Occipital lobe (tissue), 1 donor: ENCODE measurements at regions not wholly inside any gene's neighbourhood (a gene's known extent, or its start where the extent isn't known, plus 50 kb on each side); places are given as distances from the start of the nearest gene placed in this dataset.

Experiments used
- DNase-seq: peaks from one replicate; lab custom pipeline; 2025; lab: John Stamatoyannopoulos, UW

GRCh38 chr4:10753856-10754402 is 69.4 kb upstream of the CLNK start:
- no peak for DNase-seq

- DNase-seq: no peak
Observed at GRCh38 chr4:10753336-10753735, 68.8 kb upstream of the CLNK start.

DNA sequence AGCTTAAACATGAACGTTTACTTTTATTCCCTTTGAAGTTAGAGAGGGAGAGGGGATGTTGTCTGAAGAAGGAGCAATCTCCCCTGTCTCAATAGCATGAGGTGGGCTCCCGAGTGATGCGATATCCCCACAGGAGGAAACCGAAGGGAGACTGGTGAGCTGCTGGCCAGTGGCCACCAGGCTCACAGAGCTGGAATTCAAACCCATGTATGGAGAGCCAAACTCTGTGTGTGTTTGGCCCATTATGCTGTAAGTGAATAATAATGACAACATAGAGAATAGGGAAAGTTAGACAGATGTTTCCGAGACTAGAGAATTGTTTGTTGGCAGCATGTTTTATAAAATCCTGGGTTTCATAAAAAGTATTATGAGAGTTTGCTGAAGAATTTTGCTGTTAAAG is 66.1 kb upstream of the CLNK start:
- no peak for DNase-seq

DNA sequence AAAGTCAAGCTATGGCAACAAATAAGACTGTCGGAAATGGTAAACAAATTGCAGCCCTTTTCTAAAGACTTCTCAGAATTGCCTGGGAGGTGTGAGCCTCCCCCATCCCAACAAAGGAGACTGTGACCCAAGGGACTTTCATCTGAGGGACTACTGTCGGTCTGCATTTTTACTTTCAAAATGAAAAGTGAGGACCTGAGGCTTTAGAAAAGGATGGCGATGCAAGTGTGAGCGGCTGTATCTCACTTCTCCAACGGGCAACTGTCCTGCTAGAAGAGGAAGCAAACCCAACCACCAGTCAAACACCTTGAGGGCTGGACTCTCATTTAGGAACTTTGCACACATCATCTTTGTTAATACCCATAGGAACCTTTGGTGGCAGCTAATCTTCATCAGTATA is 62.6 kb upstream of the CLNK start:
- DNase-seq: no peak

- no peak for DNase-seq
Observed at GRCh38 chr4:10746371-10747171, 62.0 kb upstream of the CLNK start.

GRCh38 chr4:10743357-10743756 is 58.8 kb upstream of the CLNK start:
- no peak for DNase-seq

GRCh38 chr4:10741961-10742699 is 57.6 kb upstream of the CLNK start:
- no peak for DNase-seq

DNA sequence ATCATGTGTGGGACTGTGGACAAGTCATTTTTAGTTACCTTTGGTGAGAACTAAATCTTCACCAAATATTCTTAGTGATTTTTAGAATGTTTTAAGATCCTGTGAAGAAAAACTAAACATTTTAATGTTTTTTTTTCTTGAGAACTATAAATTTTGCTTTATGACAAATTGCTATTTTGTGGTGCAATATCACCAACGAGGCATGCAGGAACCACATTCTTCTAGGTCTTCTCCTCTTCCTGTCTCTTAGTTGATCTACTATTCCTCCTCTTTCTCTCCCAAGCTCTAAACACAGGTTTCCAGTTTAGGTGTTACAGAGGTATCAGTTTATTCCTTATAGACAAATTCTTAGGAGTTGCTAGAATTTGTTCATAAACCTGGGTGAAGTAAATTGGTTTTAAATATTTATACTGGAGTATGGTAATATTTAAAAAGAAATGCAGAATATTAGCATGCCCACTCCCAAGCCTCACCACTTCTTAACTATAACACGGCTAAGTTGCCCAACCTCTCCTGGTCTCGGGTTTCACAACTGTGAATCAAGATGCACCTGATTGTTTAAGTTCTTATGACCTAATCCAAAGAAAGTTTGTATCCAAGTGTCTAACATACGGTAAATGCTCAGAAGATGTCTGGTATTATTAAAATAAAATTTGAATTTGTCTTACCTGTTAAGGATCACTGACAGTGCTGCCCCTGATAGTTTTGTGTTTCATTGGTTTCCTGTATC is 56.5 kb upstream of the CLNK start:
- no peak for DNase-seq

GRCh38 chr4:10740251-10740650 is 55.7 kb upstream of the CLNK start:
- no peak for DNase-seq

- no peak for DNase-seq
Observed at GRCh38 chr4:10738826-10739489, 54.4 kb upstream of the CLNK start.

DNA sequence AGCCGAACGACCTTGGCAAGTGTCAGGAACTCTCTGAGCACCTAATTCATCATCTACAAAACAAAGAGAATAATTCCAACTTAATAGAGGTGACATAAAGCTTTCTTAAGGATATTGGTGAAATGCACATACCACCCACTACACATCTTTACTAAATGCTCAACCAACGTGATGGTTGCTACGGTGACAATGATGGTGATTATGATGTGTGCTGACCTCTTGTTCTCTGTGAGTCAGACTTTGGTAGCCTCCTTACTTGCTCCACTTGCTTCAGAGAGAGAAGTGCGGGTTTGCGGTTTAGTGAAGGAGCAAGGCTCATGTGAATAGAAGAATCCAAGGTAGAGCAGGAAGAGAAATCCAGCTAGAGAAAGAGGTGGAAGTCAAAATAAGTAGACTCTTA is 52.8 kb upstream of the CLNK start:
- no peak for DNase-seq

GRCh38 chr4:10736895-10737294 is 52.3 kb upstream of the CLNK start:
- no peak for DNase-seq

DNA sequence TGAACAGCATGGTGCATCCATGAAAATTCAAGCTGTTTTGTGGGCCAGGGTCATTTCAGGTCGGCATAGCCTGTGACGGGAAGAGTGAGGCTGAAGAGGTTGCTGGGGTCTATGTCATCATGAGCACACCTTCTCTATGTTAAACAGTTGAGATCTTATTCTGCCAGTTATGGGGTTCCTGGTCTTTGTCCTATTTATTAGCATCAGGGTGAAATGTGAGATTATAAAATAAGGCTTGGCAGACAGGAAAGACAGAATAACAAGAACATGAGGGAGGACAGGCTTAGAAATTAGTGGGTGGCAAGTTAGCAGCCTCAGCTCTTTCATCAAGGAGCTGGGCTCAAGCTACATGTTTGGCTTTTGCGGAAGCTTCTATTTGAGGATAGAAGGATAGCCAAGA is 51.7 kb upstream of the CLNK start:
- DNase-seq: no peak

DNA sequence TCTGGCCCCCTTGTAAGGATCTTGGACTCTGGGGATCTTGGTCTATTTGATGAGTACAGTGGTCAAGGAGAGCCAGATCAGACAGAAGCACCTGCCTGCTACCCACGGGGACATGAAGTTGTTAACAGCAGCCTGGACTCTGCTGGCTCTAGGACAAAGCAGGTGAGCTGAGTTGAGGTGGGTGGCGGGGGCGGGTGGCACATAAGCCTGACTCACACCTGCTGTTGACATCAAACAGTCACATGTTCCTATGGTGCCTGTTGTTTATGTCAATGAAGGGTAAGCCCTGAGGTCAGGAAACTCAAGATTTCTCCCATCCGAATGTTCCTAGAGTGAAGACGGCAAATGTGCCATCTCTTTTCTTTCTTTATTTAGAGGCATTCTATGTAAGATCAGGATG is 50.1 kb upstream of the CLNK start:
- DNase-seq: no peak
